ENCODE measurements at regions not wholly inside any gene's neighbourhood (a gene's known extent, or its start where the extent isn't known, plus 50 kb on each side); places are given as distances from the start of the nearest gene placed in this dataset.

DNA sequence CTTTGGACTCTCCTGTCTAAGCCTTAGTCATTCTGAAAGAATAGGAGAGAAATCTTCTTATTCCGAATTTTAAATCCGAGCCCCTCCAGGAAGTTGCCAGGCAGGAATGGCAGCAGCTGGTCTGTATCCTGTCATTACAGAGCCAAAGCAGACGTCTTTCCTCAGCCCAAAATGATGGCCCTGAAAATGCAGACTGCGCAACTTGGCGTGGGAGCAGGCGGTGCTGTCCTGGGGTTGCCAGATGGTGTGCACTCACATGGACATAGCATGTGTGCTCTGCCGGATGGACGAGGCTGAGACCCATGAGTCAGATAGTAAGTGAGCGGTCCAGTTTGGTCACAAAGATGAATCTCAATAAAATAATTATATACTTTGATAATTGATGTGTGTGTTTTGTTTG, 410.4 kb downstream of the KCTD16 start:
- Histone ChIP-seq H3K9me3 (ENCODE audit: control insufficient read depth in 1 of 2, low read length in 2 of 2) (no peaks in the 10 kb centered on the region), H3K27ac (ENCODE audit: low read length) (no peak overlapping the region), H3K27me3 (ENCODE audit: low read depth, low read length) (no peaks in the 10 kb centered on the region), H3K4me1 (ENCODE audit: control insufficient read depth in 1 of 2, insufficient read depth in 2 of 2, low read length in 2 of 2) (no peaks in the 10 kb centered on the region), H3K4me3 (ENCODE audit: low read depth in 1 of 2, low read length in 2 of 2) (no peak overlapping the region), H3K36me3 (ENCODE audit: control insufficient read depth in 1 of 2, insufficient read depth in 2 of 2, low read length in 2 of 2) (no peaks in the 10 kb centered on the region)

DNA sequence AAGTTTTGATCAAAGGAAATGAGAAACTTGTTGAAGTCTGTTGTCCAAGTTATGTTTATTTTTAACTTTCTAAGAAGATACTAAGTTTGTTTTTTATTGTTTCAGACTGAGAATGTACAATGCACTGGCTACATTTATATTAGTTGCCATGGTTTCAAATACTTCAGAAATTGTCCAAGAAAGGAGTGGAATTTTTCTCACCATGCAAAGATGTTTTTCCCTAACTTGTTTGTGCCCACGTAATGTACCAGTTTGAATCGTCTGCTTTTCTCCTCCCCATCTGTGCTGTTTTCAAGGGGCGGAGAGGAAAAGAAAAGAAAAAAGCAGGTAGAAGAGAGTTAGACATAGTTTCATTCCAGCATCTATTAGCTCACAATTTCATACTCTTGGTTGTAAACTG, 407.0 kb downstream of the KCTD16 start:
- no peaks in the 10 kb centered on the region for H3K4me1 ChIP-seq (ENCODE audit: control insufficient read depth in 1 of 2, insufficient read depth in 2 of 2, low read length in 2 of 2)
- no peaks in the 10 kb centered on the region for H3K36me3 ChIP-seq (ENCODE audit: control insufficient read depth in 1 of 2, insufficient read depth in 2 of 2, low read length in 2 of 2)
- H3K4me3 ChIP-seq (ENCODE audit: low read depth in 1 of 2, low read length in 2 of 2), result no peak overlapping the region
- H3K27me3 ChIP-seq (ENCODE audit: low read depth, low read length), result no peaks in the 10 kb centered on the region
- no peak overlapping the region for H3K27ac ChIP-seq (ENCODE audit: low read length)
- peaks cover 0 to 4% of the 10 kb centered on the region in 2 donors for H3K9me3 ChIP-seq (ENCODE audit: control insufficient read depth in 1 of 2, low read length in 2 of 2)

DNA sequence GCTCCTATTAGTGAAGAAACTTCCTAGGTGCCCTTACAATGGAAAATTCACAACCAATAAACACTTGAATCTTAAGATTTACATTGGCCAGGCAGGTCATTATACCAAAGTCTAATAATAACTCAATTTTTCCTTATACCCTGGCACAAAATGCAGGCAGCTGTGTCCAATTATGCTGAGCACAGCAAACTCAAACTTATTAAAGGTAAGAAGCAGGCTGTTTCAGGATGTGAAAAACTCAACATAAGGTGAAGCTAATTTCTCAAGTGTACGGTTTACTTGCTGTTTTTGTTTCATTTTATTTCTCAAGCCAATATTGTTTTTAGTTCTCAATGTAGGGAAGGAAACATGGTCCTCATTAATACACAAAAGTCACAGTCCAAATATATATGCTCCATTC, 405.1 kb downstream of the KCTD16 start:
- Histone ChIP-seq H3K4me3 (ENCODE audit: low read depth in 1 of 2, low read length in 2 of 2) (no peak overlapping the region), H3K4me1 (ENCODE audit: control insufficient read depth in 1 of 2, insufficient read depth in 2 of 2, low read length in 2 of 2) (no peaks in the 10 kb centered on the region), H3K27ac (ENCODE audit: low read length) (no peak overlapping the region), H3K36me3 (ENCODE audit: control insufficient read depth in 1 of 2, insufficient read depth in 2 of 2, low read length in 2 of 2) (no peaks in the 10 kb centered on the region), H3K27me3 (ENCODE audit: low read depth, low read length) (no peaks in the 10 kb centered on the region), H3K9me3 (ENCODE audit: control insufficient read depth in 1 of 2, low read length in 2 of 2) (peaks cover 0 to 6% of the 10 kb centered on the region in 2 donors)

DNA sequence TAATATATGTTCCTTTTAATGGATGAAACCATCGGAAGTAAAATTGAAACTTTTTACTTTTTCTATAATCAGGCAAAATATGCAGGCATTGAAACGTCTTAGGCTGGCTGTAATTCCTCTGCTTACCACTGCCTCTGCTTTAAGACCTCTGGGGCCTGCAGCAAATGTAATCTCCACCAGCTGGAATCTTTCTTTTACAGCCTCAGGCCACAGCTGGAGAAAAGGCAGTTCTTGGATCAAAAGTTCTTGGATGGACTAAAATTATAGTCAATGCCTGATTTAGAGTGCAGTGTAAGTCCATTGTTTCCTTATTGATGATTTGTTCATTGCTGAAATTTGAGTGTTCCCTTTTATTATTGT, 396.7 kb downstream of the KCTD16 start:
- Histone ChIP-seq H3K36me3 (ENCODE audit: control insufficient read depth in 1 of 2, insufficient read depth in 2 of 2, low read length in 2 of 2) (no peaks in the 10 kb centered on the region), H3K27me3 (ENCODE audit: low read depth, low read length) (no peaks in the 10 kb centered on the region), H3K27ac (ENCODE audit: low read length) (no peak overlapping the region), H3K9me3 (ENCODE audit: control insufficient read depth in 1 of 2, low read length in 2 of 2) (peaks cover 9 to 28% of the 10 kb centered on the region in 2 donors), H3K4me1 (ENCODE audit: control insufficient read depth in 1 of 2, insufficient read depth in 2 of 2, low read length in 2 of 2) (no peaks in the 10 kb centered on the region), H3K4me3 (ENCODE audit: low read depth in 1 of 2, low read length in 2 of 2) (no peak overlapping the region)

DNA sequence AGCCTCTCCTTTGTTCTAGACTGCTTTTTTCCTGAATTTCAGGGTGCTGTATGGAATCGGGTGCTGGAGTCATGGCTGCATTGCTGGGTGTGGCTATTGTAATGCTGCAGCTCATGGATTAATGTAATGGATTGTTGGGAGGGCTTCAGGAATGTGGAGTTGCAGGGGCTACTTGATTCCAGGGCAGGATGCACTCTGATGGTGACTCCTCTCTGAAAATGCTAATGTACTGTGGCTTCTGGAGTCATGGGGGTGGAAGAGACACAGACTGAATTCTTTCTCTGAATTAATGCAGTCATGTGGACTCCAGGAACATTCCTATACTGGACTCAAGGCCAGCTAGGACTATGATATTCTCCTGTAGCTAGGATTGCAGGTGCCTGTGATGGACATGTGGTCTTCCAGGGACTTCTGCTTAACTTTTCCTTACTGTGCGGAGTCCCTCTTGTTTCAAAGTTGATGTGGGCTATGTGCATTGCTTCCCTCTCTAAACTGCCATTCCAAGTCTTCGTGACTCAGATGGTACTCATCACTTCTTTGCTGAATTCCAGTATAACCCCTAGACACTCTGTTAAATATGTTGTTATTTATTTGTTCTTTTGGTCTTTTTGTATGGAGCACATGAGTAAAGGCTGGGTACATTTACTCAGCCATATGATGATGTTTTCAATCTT, 396.2 kb downstream of the KCTD16 start:
- no peaks in the 10 kb centered on the region for H3K4me1 ChIP-seq (ENCODE audit: control insufficient read depth in 1 of 2, insufficient read depth in 2 of 2, low read length in 2 of 2)
- H3K36me3 ChIP-seq (ENCODE audit: control insufficient read depth in 1 of 2, insufficient read depth in 2 of 2, low read length in 2 of 2), result no peaks in the 10 kb centered on the region
- H3K27ac ChIP-seq (ENCODE audit: low read length), result no peak overlapping the region
- H3K9me3 ChIP-seq (ENCODE audit: control insufficient read depth in 1 of 2, low read length in 2 of 2), result peaks cover 9 to 28% of the 10 kb centered on the region in 2 donors
- no peaks in the 10 kb centered on the region for H3K27me3 ChIP-seq (ENCODE audit: low read depth, low read length)
- no peak overlapping the region for H3K4me3 ChIP-seq (ENCODE audit: low read depth in 1 of 2, low read length in 2 of 2)

DNA sequence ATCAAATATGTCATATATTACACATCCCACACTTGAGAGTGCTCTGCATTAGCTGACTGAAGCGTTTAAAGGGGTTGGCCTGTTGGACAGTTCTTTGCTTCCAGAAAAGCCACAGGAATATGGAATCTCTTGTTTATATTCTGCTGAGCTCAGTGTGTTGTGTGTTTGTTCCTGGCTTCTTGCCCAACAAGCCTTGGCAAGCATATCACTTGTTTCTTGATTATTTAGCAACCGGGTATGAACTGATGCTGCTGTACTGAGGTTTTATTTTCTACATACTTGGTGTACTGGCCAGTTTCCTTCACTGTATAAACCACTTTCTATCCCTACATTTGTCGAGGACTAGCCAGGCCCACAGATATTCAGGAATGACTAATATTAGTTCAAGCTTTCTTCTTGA, 378.9 kb downstream of the KCTD16 start:
- H3K27ac ChIP-seq (ENCODE audit: low read length), result no peak overlapping the region
- H3K27me3 ChIP-seq (ENCODE audit: low read depth, low read length), result no peaks in the 10 kb centered on the region
- H3K36me3 ChIP-seq (ENCODE audit: control insufficient read depth in 1 of 2, insufficient read depth in 2 of 2, low read length in 2 of 2), result no peaks in the 10 kb centered on the region
- no peaks in the 10 kb centered on the region for H3K9me3 ChIP-seq (ENCODE audit: control insufficient read depth in 1 of 2, low read length in 2 of 2)
- no peaks in the 10 kb centered on the region for H3K4me1 ChIP-seq (ENCODE audit: control insufficient read depth in 1 of 2, insufficient read depth in 2 of 2, low read length in 2 of 2)
- H3K4me3 ChIP-seq (ENCODE audit: low read depth in 1 of 2, low read length in 2 of 2), result no peak overlapping the region

DNA sequence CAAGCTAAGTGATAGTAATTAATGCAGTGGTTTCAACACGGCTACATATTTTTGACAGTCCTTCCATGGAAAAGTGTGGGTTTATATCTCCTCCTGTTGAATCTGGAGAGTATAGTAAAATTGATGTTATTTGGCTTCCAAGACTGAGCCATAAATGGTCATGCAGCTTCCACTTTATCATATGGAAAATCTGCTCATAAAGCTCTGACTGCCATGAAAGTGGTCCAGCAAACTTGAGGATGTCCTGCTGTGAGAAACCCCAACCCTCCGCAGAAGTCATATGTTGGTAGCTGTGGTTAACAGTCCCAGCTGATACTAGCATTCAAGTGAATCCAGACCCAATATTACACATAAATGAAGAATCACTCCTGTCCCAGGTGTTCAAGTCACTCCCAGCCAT, 378.3 kb downstream of the KCTD16 start:
- Histone ChIP-seq H3K36me3 (ENCODE audit: control insufficient read depth in 1 of 2, insufficient read depth in 2 of 2, low read length in 2 of 2) (no peaks in the 10 kb centered on the region), H3K9me3 (ENCODE audit: control insufficient read depth in 1 of 2, low read length in 2 of 2) (no peaks in the 10 kb centered on the region), H3K27ac (ENCODE audit: low read length) (no peak overlapping the region), H3K4me3 (ENCODE audit: low read depth in 1 of 2, low read length in 2 of 2) (no peak overlapping the region), H3K27me3 (ENCODE audit: low read depth, low read length) (no peaks in the 10 kb centered on the region), H3K4me1 (ENCODE audit: control insufficient read depth in 1 of 2, insufficient read depth in 2 of 2, low read length in 2 of 2) (no peaks in the 10 kb centered on the region)

DNA sequence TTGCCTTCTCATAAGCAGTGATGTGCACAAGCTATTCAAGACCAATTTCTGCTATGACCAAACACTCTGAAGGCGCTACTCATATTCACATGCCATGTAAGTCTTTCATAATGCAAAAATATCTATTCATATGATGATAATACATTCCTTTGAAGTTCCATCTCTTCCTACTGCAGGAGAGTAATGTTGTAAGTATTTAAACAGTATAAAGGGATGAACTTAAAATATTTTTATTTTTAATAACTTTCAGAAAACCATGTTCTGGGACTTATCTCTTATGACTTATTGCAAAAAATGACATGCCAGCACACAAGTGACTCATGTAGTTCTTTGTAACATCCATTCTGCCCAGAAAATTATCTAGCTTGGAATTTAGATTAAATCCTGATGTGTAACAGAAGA, 376.4 kb downstream of the KCTD16 start:
- Histone ChIP-seq H3K9me3 (ENCODE audit: control insufficient read depth in 1 of 2, low read length in 2 of 2) (no peaks in the 10 kb centered on the region), H3K27me3 (ENCODE audit: low read depth, low read length) (no peaks in the 10 kb centered on the region), H3K4me1 (ENCODE audit: control insufficient read depth in 1 of 2, insufficient read depth in 2 of 2, low read length in 2 of 2) (no peaks in the 10 kb centered on the region), H3K27ac (ENCODE audit: low read length) (no peak overlapping the region), H3K36me3 (ENCODE audit: control insufficient read depth in 1 of 2, insufficient read depth in 2 of 2, low read length in 2 of 2) (no peaks in the 10 kb centered on the region), H3K4me3 (ENCODE audit: low read depth in 1 of 2, low read length in 2 of 2) (no peak overlapping the region)

DNA sequence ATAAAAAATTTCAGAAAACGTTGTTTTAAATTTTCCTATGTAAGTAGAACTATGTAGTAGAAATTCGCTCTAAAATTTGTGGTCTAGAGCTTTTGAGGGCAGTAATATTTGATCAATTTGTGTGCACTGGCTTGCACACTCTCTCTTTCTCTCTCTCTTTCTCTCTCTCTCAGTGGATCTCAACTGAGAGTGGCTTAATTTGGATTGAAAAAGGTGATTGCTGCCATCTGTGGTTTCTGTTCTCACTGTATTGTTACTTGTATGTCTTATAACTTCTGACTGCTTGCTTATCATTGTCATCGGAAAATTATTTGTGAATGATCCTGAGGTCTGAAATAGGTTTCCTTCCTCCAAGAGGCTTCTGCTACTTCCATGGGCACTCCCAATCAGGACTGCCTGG, 368.2 kb downstream of the KCTD16 start:
- Histone ChIP-seq H3K4me3 (ENCODE audit: low read depth in 1 of 2, low read length in 2 of 2) (no peak overlapping the region), H3K27me3 (ENCODE audit: low read depth, low read length) (no peaks in the 10 kb centered on the region), H3K36me3 (ENCODE audit: control insufficient read depth in 1 of 2, insufficient read depth in 2 of 2, low read length in 2 of 2) (no peaks in the 10 kb centered on the region), H3K9me3 (ENCODE audit: control insufficient read depth in 1 of 2, low read length in 2 of 2) (peaks cover 0 to 5% of the 10 kb centered on the region in 2 donors), H3K4me1 (ENCODE audit: control insufficient read depth in 1 of 2, insufficient read depth in 2 of 2, low read length in 2 of 2) (no peaks in the 10 kb centered on the region), H3K27ac (ENCODE audit: low read length) (no peak overlapping the region)

All from muscle layer of duodenum (tissue), 2 donors.